ENCODE measurements at regions not wholly inside any gene's neighbourhood (a gene's known extent, or its start where the extent isn't known, plus 50 kb on each side); places are given as distances from the start of the nearest gene placed in this dataset.
A peak's percentile ranks its signal among the peaks of the same experiment; 100 is the strongest.
"Not testable (repeated sequence)": the region's sequence is repeated elsewhere in the genome, so short reads cannot be mapped to it uniquely, and the experiment has no call there.

DNA sequence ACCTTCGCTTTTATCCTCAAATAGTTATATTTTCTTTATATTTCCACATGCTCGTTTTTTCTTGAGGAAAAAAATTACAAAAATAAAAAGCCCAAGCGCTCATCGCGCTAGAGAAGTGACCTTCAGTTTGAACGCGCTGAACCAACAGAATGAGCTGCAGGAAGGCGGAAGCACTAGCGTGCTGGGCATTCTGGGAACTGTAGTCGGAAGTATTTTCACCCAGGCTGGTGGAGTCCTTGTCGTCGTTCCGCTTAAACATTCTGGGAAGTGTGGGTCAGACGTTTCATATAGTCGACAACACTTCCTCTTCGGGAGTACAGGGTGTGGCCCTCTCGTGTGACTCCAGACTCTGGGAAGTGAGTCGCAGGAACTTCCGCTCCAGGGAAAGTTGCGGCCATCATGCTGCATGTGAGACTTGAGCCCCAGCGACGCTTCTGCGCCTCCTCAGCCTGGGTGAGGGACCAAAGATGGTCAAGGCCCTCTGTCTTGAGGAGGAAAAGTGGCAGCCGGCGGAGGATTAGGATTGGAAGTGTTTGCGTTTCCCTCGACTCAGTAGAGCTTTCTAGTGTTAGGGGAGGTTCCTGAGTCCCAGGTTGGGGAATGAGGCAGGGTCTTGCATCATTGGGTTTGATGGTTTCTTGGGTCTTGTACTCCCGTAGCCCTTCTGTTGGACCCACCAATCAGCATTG is 84.1 kb upstream of the GPR39 start:
- in situ Hi-C loops (cut with HindIII; ENCODE audit: low pct_unique_long_range_greater_than_20kb, low sequenced_read_pairs); DNase-seq (ENCODE audit: low read depth in 1 of 2, low spot score in 1 of 2): not testable (repeated sequence)

GRCh38 chr2:132337135-132337534 is 79.5 kb upstream of the GPR39 start:
- DNase-seq (ENCODE audit: low read depth in 1 of 2, low spot score in 1 of 2); in situ Hi-C loops (cut with HindIII; ENCODE audit: low pct_unique_long_range_greater_than_20kb, low sequenced_read_pairs): not testable (repeated sequence)

DNA sequence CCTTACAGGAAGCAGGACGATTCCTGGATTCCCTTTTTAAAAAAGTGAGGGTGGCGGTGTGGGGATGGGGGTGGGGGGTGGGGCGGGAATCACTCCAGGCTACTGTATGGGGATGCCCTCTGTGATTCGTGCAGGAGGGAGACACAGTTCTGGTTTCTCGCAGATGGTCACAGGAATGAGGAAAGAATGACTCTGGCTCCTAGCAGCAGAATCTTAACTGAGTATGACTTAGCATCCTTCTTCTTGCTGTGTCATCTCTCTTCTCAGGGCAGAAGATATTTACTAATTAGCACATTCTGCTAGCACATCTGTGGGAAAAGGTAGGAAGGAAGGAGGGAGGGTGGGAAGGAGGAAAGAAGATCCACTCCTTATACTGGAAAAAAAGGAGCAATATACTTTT is 78.8 kb upstream of the GPR39 start:
- in situ Hi-C loops (cut with HindIII; ENCODE audit: low pct_unique_long_range_greater_than_20kb, low sequenced_read_pairs); DNase-seq (ENCODE audit: low read depth in 1 of 2, low spot score in 1 of 2): not testable (repeated sequence)

- in situ Hi-C loops (cut with HindIII; ENCODE audit: low pct_unique_long_range_greater_than_20kb, low sequenced_read_pairs) = not testable (repeated sequence)
- peak in 1 of 2 experiments; percentile 82 for DNase-seq (ENCODE audit: low read depth in 1 of 2, low spot score in 1 of 2)
These were observed 69.4 kb upstream of the GPR39 start for GRCh38 chr2:132347041-132347780.

DNA sequence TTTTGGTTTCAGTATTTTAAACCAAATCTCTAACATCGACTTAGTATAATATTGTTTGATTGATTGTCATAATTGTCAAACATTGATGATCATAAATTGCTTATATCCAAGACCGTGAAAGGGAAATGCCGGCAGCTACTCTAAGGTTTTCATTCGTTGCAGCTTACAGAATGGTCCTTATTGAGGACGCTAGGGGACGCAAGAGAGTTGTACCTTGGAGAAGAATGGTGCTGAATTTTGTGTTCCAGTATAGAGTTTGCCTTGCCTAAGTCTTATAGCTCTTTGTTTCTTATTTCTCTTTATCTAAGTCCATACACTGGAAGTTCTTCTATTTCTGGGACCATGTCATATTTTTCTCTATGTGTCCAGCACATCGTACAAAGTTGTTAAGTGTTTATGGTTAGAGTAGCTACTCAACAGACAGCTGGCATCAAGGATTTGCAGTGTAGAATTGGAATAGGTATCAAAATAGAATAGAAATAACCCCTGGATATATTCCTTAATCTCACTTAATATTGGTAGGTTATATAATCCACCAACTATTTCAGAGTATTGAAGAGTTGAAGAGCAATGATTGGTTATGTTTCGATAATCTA is 67.4 kb upstream of the GPR39 start:
- in situ Hi-C loops (cut with HindIII; ENCODE audit: low pct_unique_long_range_greater_than_20kb, low sequenced_read_pairs) = not testable (repeated sequence)

DNA sequence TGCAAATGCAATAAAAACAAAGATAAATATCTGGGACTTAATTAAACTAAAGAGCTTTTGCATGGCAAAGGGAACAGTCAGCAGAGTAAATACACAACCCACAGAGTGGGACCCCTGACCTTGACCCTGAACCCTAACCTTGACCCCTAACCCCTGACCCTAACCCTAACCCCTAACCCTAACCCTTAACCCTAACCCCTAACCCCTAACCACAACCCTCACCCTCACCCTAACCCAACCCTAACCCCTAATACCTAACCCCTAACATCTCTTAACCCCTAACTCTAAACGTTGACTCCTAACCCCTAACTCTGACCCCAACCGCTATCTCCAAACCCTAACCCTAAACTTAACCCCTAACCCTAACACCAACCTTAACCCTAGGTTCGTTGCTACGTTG is 64.9 kb upstream of the GPR39 start:
- DNase-seq (ENCODE audit: low read depth in 1 of 2, low spot score in 1 of 2); in situ Hi-C loops (cut with HindIII; ENCODE audit: low pct_unique_long_range_greater_than_20kb, low sequenced_read_pairs): not testable (repeated sequence)

More for the DNA sequence above, 67.4 kb upstream of the GPR39 start:
- DNase-seq (ENCODE audit: low read depth in 1 of 2, low spot score in 1 of 2) = peak in 1 of 2 experiments; percentile 72

DNA sequence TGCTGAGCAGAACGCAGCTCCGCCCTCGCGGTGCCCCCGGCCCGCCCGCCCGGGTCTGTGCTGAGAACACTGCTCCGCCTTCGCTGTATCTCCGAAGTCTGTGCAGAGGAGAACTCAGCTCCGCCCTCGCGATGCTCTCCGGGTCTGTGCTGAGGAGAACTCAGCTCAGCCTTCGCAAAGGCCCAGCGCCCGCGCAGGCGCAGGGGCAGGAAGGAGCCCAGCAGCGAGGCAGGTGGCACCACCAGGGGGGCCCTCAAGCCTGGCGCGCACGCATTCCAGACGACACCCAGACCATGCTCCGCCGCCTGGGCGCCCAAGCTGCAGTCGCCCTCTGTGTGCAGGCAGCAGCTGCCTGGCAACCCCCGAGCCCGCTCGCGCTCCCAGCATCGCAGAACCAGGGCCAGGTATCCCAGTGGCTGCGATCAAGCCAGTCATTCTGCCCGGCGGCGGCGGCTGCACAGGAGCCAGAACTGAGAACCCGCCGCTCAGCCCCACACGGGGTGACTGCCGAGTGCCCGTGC is 64.1 kb upstream of the GPR39 start:
- in situ Hi-C loops (cut with HindIII; ENCODE audit: low pct_unique_long_range_greater_than_20kb, low sequenced_read_pairs) = not testable (repeated sequence)
- peak; percentile 31 to 73 for DNase-seq (ENCODE audit: low read depth in 1 of 2, low spot score in 1 of 2)

- in situ Hi-C loops (cut with HindIII; ENCODE audit: low pct_unique_long_range_greater_than_20kb, low sequenced_read_pairs) = not testable (repeated sequence)
- DNase-seq (ENCODE audit: low read depth in 1 of 2, low spot score in 1 of 2) = peak in 1 of 2 experiments; percentile 24
These were observed 63.2 kb upstream of the GPR39 start for GRCh38 chr2:132353380-132353779.

DNA sequence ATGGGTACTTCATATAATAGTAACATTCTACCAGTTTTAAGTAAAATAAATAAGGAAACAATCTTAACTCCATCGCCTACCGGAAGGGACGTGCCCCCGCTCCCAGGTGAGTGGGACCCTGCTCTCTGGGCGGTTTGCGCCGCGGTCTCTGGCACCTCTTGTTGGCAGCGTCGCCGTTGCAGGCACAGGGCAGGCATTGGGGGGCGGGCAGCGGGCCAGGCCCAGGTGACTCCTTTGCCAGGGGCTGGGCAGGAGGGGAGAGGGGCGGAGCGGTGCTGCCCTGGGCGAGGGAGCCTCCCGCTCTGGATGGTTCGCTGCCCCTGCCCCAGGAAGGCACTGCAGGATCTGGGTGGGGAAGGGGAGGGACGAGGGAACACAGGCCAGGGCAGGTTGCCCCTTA is 55.6 kb upstream of the GPR39 start:
- in situ Hi-C loops (cut with HindIII; ENCODE audit: low pct_unique_long_range_greater_than_20kb, low sequenced_read_pairs); DNase-seq (ENCODE audit: low read depth in 1 of 2, low spot score in 1 of 2): not testable (repeated sequence)

DNA sequence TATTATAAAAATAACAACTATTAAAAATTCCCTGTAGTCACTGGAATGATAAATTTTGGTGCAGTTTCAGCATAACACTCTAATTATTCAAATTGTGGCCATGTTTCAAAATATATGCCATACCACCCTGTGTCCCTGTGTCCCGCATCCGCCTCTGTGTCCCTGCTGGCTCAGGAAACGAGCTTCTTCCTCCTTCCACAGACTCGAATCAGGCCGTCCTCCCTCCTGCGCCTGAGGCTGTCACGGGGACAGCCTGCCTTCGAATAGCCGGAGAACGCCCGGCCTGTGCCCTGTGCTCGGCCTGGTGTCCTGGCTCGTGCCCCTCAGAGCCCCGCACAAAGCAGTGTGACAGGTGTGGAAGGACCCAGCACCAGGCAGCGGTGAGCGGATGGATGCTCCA is 55.1 kb upstream of the GPR39 start:
- DNase-seq (ENCODE audit: low read depth in 1 of 2, low spot score in 1 of 2); in situ Hi-C loops (cut with HindIII; ENCODE audit: low pct_unique_long_range_greater_than_20kb, low sequenced_read_pairs): not testable (repeated sequence)

GRCh38 chr2:132363352-132363751 is 53.3 kb upstream of the GPR39 start:
- in situ Hi-C loops (cut with HindIII; ENCODE audit: low pct_unique_long_range_greater_than_20kb, low sequenced_read_pairs); DNase-seq (ENCODE audit: low read depth in 1 of 2, low spot score in 1 of 2): not testable (repeated sequence)

DNA sequence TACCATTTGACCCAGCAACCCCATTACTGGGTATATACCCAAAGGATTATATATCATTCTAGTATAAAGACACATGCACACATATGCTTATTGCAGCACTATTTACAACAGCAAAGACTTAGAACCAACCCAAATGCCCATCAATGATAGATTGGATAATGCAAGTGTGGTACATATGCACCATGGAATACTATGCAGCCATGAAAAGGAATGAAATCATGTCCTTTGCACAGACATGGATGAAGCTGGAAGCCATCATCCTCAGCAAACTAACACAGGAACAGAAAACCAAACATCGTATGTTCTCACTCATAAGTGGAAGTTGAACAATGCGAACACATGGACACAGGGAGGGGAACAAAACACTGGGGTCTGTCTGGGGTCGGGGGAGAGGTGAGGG is 50.6 kb upstream of the GPR39 start:
- in situ Hi-C loops (cut with HindIII; ENCODE audit: low pct_unique_long_range_greater_than_20kb, low sequenced_read_pairs); DNase-seq (ENCODE audit: low read depth in 1 of 2, low spot score in 1 of 2): not testable (repeated sequence)

GRCh38 chr2:132366421-132367180 is 50.0 kb upstream of the GPR39 start:
- no peak for TF ChIP-seq JUND (IDR thresholded peaks at IDR 0.05; ENCODE audit: low read depth)
- no peak for DNase-seq (ENCODE audit: low read depth in 1 of 2, low spot score in 1 of 2)
- in situ Hi-C loops (cut with HindIII; ENCODE audit: low pct_unique_long_range_greater_than_20kb, low sequenced_read_pairs) = no loop called here
